Colonic mucosa (tissue), 4 donors: ENCODE measurements at regions not wholly inside any gene's neighbourhood (a gene's known extent, or its start where the extent isn't known, plus 50 kb on each side); places are given as distances from the start of the nearest gene placed in this dataset.

Experiments
- DNase-seq: peaks from one replicate; pipeline ENCODE4 v3.0.0-alpha.2; 2020
- H3K27ac ChIP-seq: fragments of 200-600 bp; one replicate; pipeline ENCODE4 v1.8.0; 2021
- H3K27me3 ChIP-seq: fragments of 200-600 bp; one replicate; pipeline ENCODE4 v1.8.0; 2021
- H3K36me3 ChIP-seq: fragments of 200-600 bp; one replicate; pipeline ENCODE4 v1.8.0; 2021
- H3K4me1 ChIP-seq: fragments of 200-600 bp; one replicate; pipeline ENCODE4 v1.8.0; 2021; ENCODE audit warnings: mild to moderate bottlenecking
- H3K4me3 ChIP-seq: fragments of 200-600 bp; one replicate; pipeline ENCODE4 v1.8.0; 2021
- H3K9ac ChIP-seq, 2 donors: one replicate each; pipeline ENCODE4 v1.7.0; 2013; ENCODE audit warnings: control low read depth in 2 of 2, low read depth in 2 of 2, low read length in 2 of 2
- H3K9me3 ChIP-seq: fragments of 200-600 bp; one replicate; pipeline ENCODE4 v1.8.0; 2021
- CTCF ChIP-seq: fragments of 200-600 bp; IDR thresholded peaks from one replicate; pipeline ENCODE4 v1.8.0; 2022; ENCODE audit warnings: antibody characterized with exemption, mild to moderate bottlenecking
- intact Hi-C: fragments of 100-400 bp; cut with DNase I; formaldehyde crosslinking; loops from one replicate; pipeline ENCODE4 v1.14.1; 2022
- donor health status: healthy.
- donor health status: DM: no; HTN: no; CAD: no.
- donor health status: DM: no; HTN: no; CAD: no.

DNA sequence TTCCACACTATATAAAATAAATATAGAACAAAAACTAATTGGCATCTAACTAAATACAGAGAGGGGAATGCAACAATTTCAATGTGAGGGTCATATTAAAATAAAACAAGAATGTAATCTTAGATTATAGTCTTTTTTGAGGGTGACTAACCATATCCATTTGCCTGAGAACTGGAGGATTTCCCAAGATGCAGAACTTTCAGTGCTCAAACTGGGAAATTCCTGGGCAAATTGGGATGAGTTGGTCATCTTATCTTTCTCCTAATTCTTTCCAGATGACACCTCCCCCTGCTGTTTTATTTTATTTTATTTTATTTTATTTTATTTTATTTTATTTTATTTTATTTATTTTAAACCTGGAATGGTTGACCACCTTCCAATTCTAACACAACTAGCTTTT lies 846.2 kb downstream of the SLC4A3 start:
- Histone ChIP-seq H3K9ac (no peak overlapping the region), H3K27me3 (no peaks in the 10 kb centered on the region), H3K27ac (no peak overlapping the region), H3K36me3 (no peaks in the 10 kb centered on the region), H3K4me3 (no peak overlapping the region), H3K4me1 (no peaks in the 10 kb centered on the region), H3K9me3 (no peaks in the 10 kb centered on the region)
- DNase-seq, result no peak
- TF ChIP-seq CTCF, result no peak
- intact Hi-C loops, result no loop called here

DNA sequence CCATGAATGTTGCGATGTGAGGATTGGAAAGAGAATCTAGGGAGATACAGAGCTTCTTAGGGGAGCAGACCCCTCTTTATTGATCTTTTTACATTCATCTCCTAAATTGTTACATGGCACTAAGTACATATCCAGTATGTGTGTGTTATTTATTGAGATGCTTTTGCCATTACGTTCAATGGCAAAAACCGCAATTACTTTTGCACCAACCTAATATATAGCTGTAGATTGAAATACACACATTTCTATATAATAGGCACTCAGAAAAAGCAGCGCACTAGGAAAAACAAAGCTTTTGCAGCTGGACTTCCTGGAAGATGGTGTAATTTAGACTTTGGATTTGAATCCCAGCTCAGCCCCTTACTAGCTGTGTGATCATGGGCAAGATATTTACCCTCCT lies 849.4 kb downstream of the SLC4A3 start:
- Histone ChIP-seq H3K4me3 (no peak overlapping the region), H3K9me3 (no peaks in the 10 kb centered on the region), H3K4me1 (no peaks in the 10 kb centered on the region), H3K9ac (no peak overlapping the region), H3K27me3 (no peaks in the 10 kb centered on the region), H3K27ac (no peak overlapping the region), H3K36me3 (no peaks in the 10 kb centered on the region)
- no peak for TF ChIP-seq CTCF
- intact Hi-C loops, result no loop called here
- DNase-seq, result no peak

DNA sequence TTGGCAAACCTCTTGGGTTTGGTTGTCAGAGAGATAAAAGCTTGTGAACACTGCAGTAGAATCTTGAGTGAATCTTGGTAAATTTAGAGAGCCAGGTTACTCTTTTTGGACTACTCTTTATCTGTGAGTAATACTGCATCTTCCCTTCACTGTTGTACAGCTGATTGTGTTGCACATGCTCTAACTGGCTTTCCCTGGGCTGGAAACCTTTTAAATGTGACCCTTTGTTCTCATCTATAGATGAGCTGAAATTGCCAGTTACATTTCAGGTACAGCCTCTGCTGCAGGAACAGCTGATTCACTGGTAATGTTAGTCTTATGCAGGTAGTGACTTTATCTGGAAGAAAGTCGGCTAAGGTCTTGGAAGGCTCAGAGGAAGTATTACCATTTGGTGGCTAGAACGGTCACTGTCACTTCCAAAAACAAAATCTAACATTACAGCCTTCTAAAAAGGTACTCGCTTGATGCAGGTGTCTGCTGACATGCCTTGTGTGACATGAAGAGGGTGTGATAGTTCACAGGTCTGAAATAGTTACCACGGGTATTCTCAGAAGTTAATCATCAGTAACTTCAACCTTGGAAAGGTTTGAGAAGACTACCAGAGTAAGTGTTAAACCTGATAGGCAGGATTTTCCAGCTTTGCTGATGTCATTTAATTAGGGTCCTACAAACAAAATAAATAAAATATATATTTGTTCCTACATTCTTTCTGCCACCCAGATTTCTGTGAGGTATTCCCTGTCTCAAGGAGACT lies 851.1 kb downstream of the SLC4A3 start:
- no peaks in the 10 kb centered on the region for H3K36me3 ChIP-seq
- H3K9ac ChIP-seq, result no peak overlapping the region
- intact Hi-C loops, result no loop called here
- H3K4me1 ChIP-seq, result no peaks in the 10 kb centered on the region
- H3K27ac ChIP-seq, result no peak overlapping the region
- no peak for TF ChIP-seq CTCF
- H3K27me3 ChIP-seq, result no peaks in the 10 kb centered on the region
- H3K9me3 ChIP-seq, result no peaks in the 10 kb centered on the region
- no peak overlapping the region for H3K4me3 ChIP-seq
- no peak for DNase-seq

DNA sequence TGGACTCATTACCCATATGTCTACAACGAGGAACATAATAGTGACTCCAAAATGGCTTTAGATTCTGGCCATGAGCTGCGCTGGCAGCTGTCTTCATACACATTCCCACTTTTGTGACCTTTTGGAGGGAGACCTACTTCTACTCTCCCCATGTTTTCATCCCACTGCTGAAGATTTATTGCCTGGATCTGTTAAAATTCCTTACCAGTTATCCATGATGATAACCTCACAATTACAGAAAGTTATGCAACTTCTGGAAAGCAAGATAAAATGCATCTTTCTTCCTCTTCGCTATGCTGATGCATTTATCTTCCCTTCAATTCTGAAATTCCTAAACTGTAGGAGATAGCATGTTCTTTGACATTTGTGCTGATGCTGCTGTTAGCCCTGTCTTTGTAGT lies 855.3 kb downstream of the SLC4A3 start:
- no peaks in the 10 kb centered on the region for H3K4me1 ChIP-seq
- H3K27me3 ChIP-seq, result no peaks in the 10 kb centered on the region
- H3K9me3 ChIP-seq, result no peaks in the 10 kb centered on the region
- DNase-seq, result no peak
- no peak overlapping the region for H3K4me3 ChIP-seq
- TF ChIP-seq CTCF, result no peak
- H3K27ac ChIP-seq, result no peak overlapping the region
- intact Hi-C loops, result no loop called here
- H3K36me3 ChIP-seq, result no peaks in the 10 kb centered on the region
- H3K9ac ChIP-seq, result no peak overlapping the region

DNA sequence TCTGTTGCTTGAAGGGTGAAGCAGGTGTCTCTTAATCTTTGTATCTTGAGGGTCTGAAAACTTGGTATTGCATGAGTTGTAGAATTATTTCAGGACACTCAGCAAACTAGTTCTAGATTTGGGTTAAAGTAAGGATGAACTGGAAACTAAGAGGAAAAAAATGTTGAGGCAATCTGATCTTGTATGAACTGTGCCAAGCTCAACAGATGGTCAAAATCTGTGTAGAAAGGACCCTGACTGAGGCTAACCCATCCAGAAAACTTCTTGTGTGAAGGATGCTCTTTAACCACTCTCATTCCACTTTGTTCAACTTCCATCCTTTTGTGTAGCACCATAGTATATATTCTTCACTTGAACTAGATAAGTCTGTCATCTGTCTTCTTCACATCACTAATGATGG lies 861.7 kb downstream of the SLC4A3 start:
- no peak overlapping the region for H3K9ac ChIP-seq
- no peaks in the 10 kb centered on the region for H3K4me1 ChIP-seq
- no peaks in the 10 kb centered on the region for H3K9me3 ChIP-seq
- no peaks in the 10 kb centered on the region for H3K36me3 ChIP-seq
- H3K27me3 ChIP-seq, result no peaks in the 10 kb centered on the region
- no peak overlapping the region for H3K4me3 ChIP-seq
- no peak for TF ChIP-seq CTCF
- no peak for DNase-seq
- no peak overlapping the region for H3K27ac ChIP-seq
- intact Hi-C loops, result no loop called here
